Heart left ventricle (tissue), 16 donors: ENCODE measurements at regions not wholly inside any gene's neighbourhood (a gene's known extent, or its start where the extent isn't known, plus 50 kb on each side); places are given as distances from the start of the nearest gene placed in this dataset.

ENCODE experiments used
- ATAC-seq, 4 donors: fragments of 200-7000 bp; cut with Tn5 transposase; one replicate each; pipeline ENCODE4 v1.9.1; 2020 to 2022; ENCODE audit warnings: moderate library complexity in 4 of 4, mild to moderate bottlenecking in 3 of 4, moderate number of reproducible peaks in 1 of 4
- DNase-seq, 5 donors: peaks; one replicate each; pipeline ENCODE4 v3.0.0-alpha.2; 2020
- H3K27ac ChIP-seq, 12 donors: fragments of 200-600 bp; sonication (generic) in 4 of 12; one replicate each; pipeline versions ENCODE4 v1.5.0 to v1.8.0; 2016 to 2022; ENCODE audit warnings: mild to moderate bottlenecking in 2 of 12
- H3K27me3 ChIP-seq, 9 donors: fragments of 200-600 bp; sonication (generic) in 2 of 9; one replicate each; pipeline versions ENCODE4 v1.5.1 to v1.8.0; 2016 to 2022; ENCODE audit warnings: mild to moderate bottlenecking in 3 of 9
- H3K36me3 ChIP-seq, 9 donors: fragments of 200-600 bp; sonication (generic) in 2 of 9; one replicate each; pipeline versions ENCODE4 v1.5.0 to v1.8.0; 2018 to 2022; ENCODE audit warnings: mild to moderate bottlenecking in 2 of 9
- H3K4me1 ChIP-seq, 12 donors: fragments of 200-600 bp; sonication (generic) in 4 of 12; one replicate each; pipeline versions ENCODE4 v1.5.0 to v1.8.0; 2016 to 2022; ENCODE audit warnings: mild to moderate bottlenecking in 3 of 12
- H3K4me3 ChIP-seq, 12 donors: fragments of 200-600 bp; sonication (generic) in 4 of 12; one replicate each; pipeline versions ENCODE4 v1.5.0 to v1.8.0; 2017 to 2022; ENCODE audit warnings: mild to moderate bottlenecking in 9 of 12, moderate library complexity in 4 of 12
- H3K9me3 ChIP-seq, 12 donors: fragments of 200-600 bp; sonication (generic) in 4 of 12; one replicate each; pipeline versions ENCODE4 v1.5.0 to v1.8.0; 2016 to 2022; ENCODE audit warnings: mild to moderate bottlenecking in 1 of 12
- CTCF ChIP-seq, 12 donors: fragments of 200-600 bp; sonication (generic) in 4 of 12; IDR thresholded peaks; one replicate each; pipeline versions ENCODE4 v1.5.0 to v1.8.0; 2018 to 2022; ENCODE audit warnings: antibody characterized with exemption in 12 of 12, mild to moderate bottlenecking in 5 of 12
- POLR2A ChIP-seq, 2 donors: fragments of 450-650 bp; IDR thresholded peaks; one replicate each; pipeline ENCODE4 v1.6.1; 2017; ENCODE audit warnings: antibody characterized with exemption in 2 of 2, mild to moderate bottlenecking in 2 of 2, moderate library complexity in 2 of 2
- WGBS, 4 donors: extraction: QIAGEN DNeasy Blood & Tissue Kit in 2 of 4; methylation state at CpG; one replicate each; pipeline versions ENCODE4 v1.1.5 to v1.1.7; 2013 to 2018; 5-methylcytosine and 5-hydroxymethylcytosine counted together
- intact Hi-C, 10 donors: fragments of 100-400 bp; cut with DNase I; formaldehyde crosslinking; loops; one replicate each; pipeline versions ENCODE4 v1.11.1 to v1.14.2; 2022
- donor health status: ischemic (EF 13 %, LVEDD 7.1; RV severe dilation, severe dysfunction).
- donor health status: healthy with polysubstance abuse.
- donor health status: DM: no; HTN: yes; CAD: no.
- donor health status: DM: no; HTN: no; CAD: no.
- donor health status: ischemic (EF 25% LVEDD 6.9; RV normal size, moderate dysfunction).
- donor health status: ischemic (EF 25% LVEDD 5.7; RV mildly dilated, moderate dysfunction).
- donor health status: healthy.
- donor health status: DM: yes; HTN: yes; CAD: no.
- donor health status: ischemic (EF 35%, LVEDD 5.7; RV mildly dilated, moderate dysfunction).
- donor health status: nonischemic (EF 11% LVEDD 7.7; RV severe dilation, severe dysfunction).
- donor health status: DM: yes; HTN: yes; CAD: no.
- donor health status: PGD.
- donor health status: ischemic (EF 29% LVEDD 5.4; RV normal size, mild dysfunction).
- donor health status: nonischemic (EF 23%, LVEDD 6.1; RV moderate dilation, normal function).

DNA sequence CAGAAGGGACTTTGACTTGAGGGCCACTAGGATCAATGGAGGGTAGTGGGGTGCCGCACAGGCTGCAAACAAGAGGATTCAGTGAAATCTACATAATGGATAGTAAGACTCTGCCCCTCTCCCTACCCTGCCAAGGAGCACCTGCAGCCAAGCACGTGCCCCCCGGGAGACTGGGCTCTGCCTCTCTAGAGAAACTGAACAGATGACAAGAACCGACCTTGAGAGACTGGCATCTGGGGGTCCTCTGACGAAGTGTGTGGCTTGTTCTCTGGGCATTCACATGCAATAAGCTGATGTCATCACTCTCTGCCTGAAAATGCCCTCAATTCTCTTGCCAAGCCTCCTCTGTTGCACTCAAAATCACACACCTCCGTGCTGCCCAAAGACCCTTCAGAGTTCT is 132.3 kb downstream of the FAM43A start:
- DNase-seq: no peak
- H3K4me3 ChIP-seq: no peak overlapping the region
- H3K36me3 ChIP-seq: no peaks in the 10 kb centered on the region
- H3K27me3 ChIP-seq: no peaks in the 10 kb centered on the region
- TF ChIP-seq POLR2A (IDR thresholded peaks at IDR 0.05) (no peak), CTCF (IDR thresholded peaks at IDR 0.05) (no peak)
- 70 to 86% (median 85%) methylated on average over 6 of the region's 6 CpGs for WGBS, 4 donors
- intact Hi-C loops: no loop called here
- H3K4me1 ChIP-seq: peaks cover 0 to 3% (median 0%) of the 10 kb centered on the region in 12 donors
- H3K9me3 ChIP-seq: no peaks in the 10 kb centered on the region
- ATAC-seq: no peak
- H3K27ac ChIP-seq: no peak overlapping the region

DNA sequence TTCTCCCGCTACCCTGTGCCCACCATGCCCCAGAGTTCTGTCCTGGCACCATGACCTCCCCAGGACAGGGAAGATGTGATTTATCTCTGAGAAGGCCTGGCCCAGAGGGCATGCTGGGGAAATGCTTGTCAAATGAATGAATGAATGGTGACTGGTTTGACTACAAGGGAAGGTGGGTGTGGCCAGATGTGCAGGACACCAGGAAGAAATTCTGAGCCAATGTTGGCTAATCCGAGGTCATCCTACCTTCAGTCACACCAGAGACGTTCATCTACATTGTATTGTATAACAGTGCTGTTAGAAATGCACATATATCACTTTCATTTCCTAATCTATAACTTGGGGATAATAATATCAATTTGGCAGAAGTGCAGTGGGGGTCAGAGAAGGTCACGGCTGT is 138.4 kb downstream of the FAM43A start:
- peak overlapping the region in 10 of 12 donors; percentile 22 to 91 (median 83) for H3K27ac ChIP-seq
- no peak for DNase-seq
- no peaks in the 10 kb centered on the region for H3K27me3 ChIP-seq
- H3K36me3 ChIP-seq: no peaks in the 10 kb centered on the region
- intact Hi-C loops: loop anchor here in 1 of 10 donors (2.0 kb wide), 1 partner anchor 47 kb away; no protein-coding TSS in a partner anchor
- peaks cover 3 to 28% (median 19%) of the 10 kb centered on the region in 12 donors for H3K4me1 ChIP-seq
- ATAC-seq: peak in 1 of 4 donors; percentile 7
- TF ChIP-seq CTCF (IDR thresholded peaks at IDR 0.05) (no peak), POLR2A (IDR thresholded peaks at IDR 0.05) (no peak)
- H3K4me3 ChIP-seq: no peak overlapping the region
- WGBS, 4 donors: 47 to 53% (median 49%) methylated on average over 4 of the region's 4 CpGs
- no peaks in the 10 kb centered on the region for H3K9me3 ChIP-seq

GRCh38 chr3:194824701-194825111 is 139.0 kb downstream of the FAM43A start:
- ATAC-seq (peak; percentile 95 to 99 (median 98)), DNase-seq (peak; percentile 76 to 88 (median 86))
- TF ChIP-seq POLR2A (IDR thresholded peaks at IDR 0.05) (no peak), CTCF (IDR thresholded peaks at IDR 0.05) (no peak)
- Histone ChIP-seq H3K36me3 (no peaks in the 10 kb centered on the region), H3K27ac (peak overlapping the region in 11 of 12 donors; percentile 22 to 91 (median 81)), H3K4me1 (peaks cover 3 to 28% (median 19%) of the 10 kb centered on the region in 12 donors), H3K9me3 (no peaks in the 10 kb centered on the region), H3K4me3 (peak overlapping the region in 3 of 12 donors; percentile 10 to 27 (median 25)), H3K27me3 (no peaks in the 10 kb centered on the region)
- intact Hi-C loops: loop anchor here in 2 of 10 donors (2.0 to 5.0 kb wide), 2 partner anchors 46 to 48 kb away; no protein-coding TSS in a partner anchor
- WGBS, 4 donors: 14 to 28% (median 20%) methylated on average over 4 to 15 of the region's 15 CpGs

GRCh38 chr3:194826594-194826993 is 140.9 kb downstream of the FAM43A start:
- DNase-seq (no peak), ATAC-seq (no peak)
- H3K36me3 ChIP-seq: no peaks in the 10 kb centered on the region
- H3K4me1 ChIP-seq: peaks cover 3 to 28% (median 19%) of the 10 kb centered on the region in 12 donors
- H3K27me3 ChIP-seq: no peaks in the 10 kb centered on the region
- TF ChIP-seq POLR2A (IDR thresholded peaks at IDR 0.05) (no peak), CTCF (IDR thresholded peaks at IDR 0.05) (no peak)
- H3K27ac ChIP-seq: no peak overlapping the region
- H3K4me3 ChIP-seq: no peak overlapping the region
- 83 to 93% (median 88%) methylated on average over 6 of the region's 6 CpGs for WGBS, 4 donors
- no peaks in the 10 kb centered on the region for H3K9me3 ChIP-seq
- intact Hi-C loops: loop anchor here in 1 of 10 donors (5.0 kb wide), 1 partner anchor 46 kb away; no protein-coding TSS in a partner anchor
